Ishikawa (cell line): ENCODE measurements at regions not wholly inside any gene's neighbourhood (a gene's known extent, or its start where the extent isn't known, plus 50 kb on each side); places are given as distances from the start of the nearest gene placed in this dataset.

Experiments
- EP300 ChIP-seq: IDR thresholded peaks from 2 replicates; pipeline ENCODE4 v1.6.1; 2012; ENCODE audit warnings: borderline replicate concordance
- NFIC ChIP-seq: IDR thresholded peaks from 2 replicates; pipeline ENCODE4 v1.6.1; 2012
- RAD21 ChIP-seq: IDR thresholded peaks from 2 replicates; pipeline ENCODE4 v1.6.1; 2012; ENCODE audit warnings: low read depth
- REST ChIP-seq: IDR thresholded peaks from 2 replicates; pipeline ENCODE4 v1.6.1; 2012; ENCODE audit warnings: low read depth, mild to moderate bottlenecking
- TAF1 ChIP-seq: IDR thresholded peaks from 2 replicates; pipeline ENCODE4 v1.6.1; 2012; ENCODE audit warnings: low read depth, mild to moderate bottlenecking
- TCF12 ChIP-seq: IDR thresholded peaks from 2 replicates; pipeline ENCODE4 v1.6.1; 2012; ENCODE audit warnings: low read depth
- TEAD4 ChIP-seq: IDR thresholded peaks from 2 replicates; pipeline ENCODE4 v1.6.1; 2012
- USF1 ChIP-seq: IDR thresholded peaks from 2 replicates; pipeline ENCODE4 v1.6.1; 2012
- YY1 ChIP-seq: IDR thresholded peaks from 2 replicates; pipeline ENCODE4 v1.6.1; 2012; ENCODE audit warnings: low read depth
- ZBTB7A ChIP-seq: IDR thresholded peaks from 2 replicates; pipeline ENCODE4 v1.6.1; 2012; ENCODE audit warnings: low read depth

- no peak for TF ChIP-seq TEAD4
- TF ChIP-seq TAF1: no peak
- TF ChIP-seq EP300: no peak
- TF ChIP-seq NFIC: no peak
- no peak for TF ChIP-seq REST
- no peak for TF ChIP-seq YY1
- TF ChIP-seq USF1: no peak
- no peak for TF ChIP-seq TCF12
- TF ChIP-seq RAD21: no peak
- no peak for TF ChIP-seq ZBTB7A
These were observed 70.3 kb downstream of the TNFSF18 start for GRCh38 chr1:172980456-172980855.
